Neuronal stem cell (in vitro differentiated cells): ENCODE measurements at regions not wholly inside any gene's neighbourhood (a gene's known extent, or its start where the extent isn't known, plus 50 kb on each side); places are given as distances from the start of the nearest gene placed in this dataset.
A peak's percentile ranks its signal among the peaks of the same experiment; 100 is the strongest.

Source experiments
- DNase-seq: peaks from one replicate; pipeline ENCODE4 v3.0.0-alpha.2; 2013; ENCODE audit warnings: low spot score
- H2AFZ ChIP-seq: one replicate; pipeline ENCODE4 v1.6.1; 2013; ENCODE audit warnings: mild to moderate bottlenecking, low read length, inconsistent platforms
- H2AK5ac ChIP-seq: 2 replicates; pipeline ENCODE4 v1.6.1; 2013; ENCODE audit warnings: low read depth, mild to moderate bottlenecking, inconsistent platforms, low read length, moderate library complexity, mixed read lengths
- H2BK120ac ChIP-seq: 2 replicates; pipeline ENCODE4 v1.6.1; 2013; ENCODE audit warnings: low read depth, mild to moderate bottlenecking, inconsistent platforms, low read length, moderate library complexity, mixed read lengths
- H2BK12ac ChIP-seq: one replicate; pipeline ENCODE4 v1.6.1; 2013; ENCODE audit warnings: low read length, inconsistent platforms
- H2BK15ac ChIP-seq: 2 replicates; pipeline ENCODE4 v1.6.1; 2013; ENCODE audit warnings: mild to moderate bottlenecking, low read length, inconsistent platforms, mixed read lengths
- H2BK5ac ChIP-seq: one replicate; pipeline ENCODE4 v1.6.1; 2013; ENCODE audit warnings: inconsistent platforms, mild to moderate bottlenecking, low read length, moderate library complexity
- H3K14ac ChIP-seq: one replicate; pipeline ENCODE4 v1.6.1; 2013; ENCODE audit warnings: low read length, inconsistent platforms
- H3K18ac ChIP-seq: 2 replicates; pipeline ENCODE4 v1.6.1; 2013; ENCODE audit warnings: low read length, inconsistent platforms
- H3K23ac ChIP-seq: 2 replicates; pipeline ENCODE4 v1.6.1; 2013; ENCODE audit warnings: low read depth, mild to moderate bottlenecking, mixed read lengths, low read length, inconsistent platforms; ENCODE audit not compliant: poor library complexity
- H3K27ac ChIP-seq: replicated peaks from 3 replicates; pipeline ENCODE4 v1.5.1; 2013; ENCODE audit warnings: low read length, inconsistent platforms
- H3K27me3 ChIP-seq, 3 experiments: 2 replicates each; pipeline ENCODE4 v1.6.1; 2013; ENCODE audit warnings: low read length in 3 of 3, mild to moderate bottlenecking in 2 of 3, inconsistent platforms in 1 of 3, low read depth in 1 of 3, mixed read lengths in 1 of 3, moderate library complexity in 1 of 3; ENCODE audit not compliant: control insufficient read depth in 3 of 3, insufficient read depth in 3 of 3
- H3K36me3 ChIP-seq, 2 donors: replicated peaks in 1 of 2; 2 replicates each; pipeline ENCODE4 v1.6.1; 2013; ENCODE audit warnings: low read length in 2 of 2; ENCODE audit not compliant: control insufficient read depth in 2 of 2, insufficient read depth in 2 of 2
- H3K4ac ChIP-seq: 2 replicates; pipeline ENCODE4 v1.6.1; 2013; ENCODE audit warnings: inconsistent platforms, mild to moderate bottlenecking, low read length, moderate library complexity
- H3K4me1 ChIP-seq, 2 donors: 1 replicate in 1 of 2; 2 replicates in 1 of 2; pipeline ENCODE4 v1.6.1; 2013; ENCODE audit warnings: low read length in 2 of 2, low read depth in 1 of 2; ENCODE audit not compliant: control insufficient read depth in 2 of 2, insufficient read depth in 1 of 2
- H3K4me2 ChIP-seq: one replicate; pipeline ENCODE4 v1.6.1; 2013; ENCODE audit warnings: mild to moderate bottlenecking, low read length, inconsistent platforms; ENCODE audit not compliant: insufficient read depth, poor library complexity, severe bottlenecking
- H3K4me3 ChIP-seq, 2 donors: 2 replicates each; pipeline ENCODE4 v1.5.1; 2013; ENCODE audit warnings: low read length in 2 of 2, mild to moderate bottlenecking in 2 of 2, inconsistent platforms in 1 of 2, moderate library complexity in 1 of 2
- H3K79me1 ChIP-seq: one replicate; pipeline ENCODE4 v1.6.1; 2013; ENCODE audit warnings: low read depth, mild to moderate bottlenecking, inconsistent platforms, low read length, moderate library complexity
- H3K9ac ChIP-seq: one replicate; pipeline ENCODE4 v1.6.1; 2013; ENCODE audit warnings: mild to moderate bottlenecking, low read depth, low read length, inconsistent platforms; ENCODE audit not compliant: poor library complexity
- H3K9me3 ChIP-seq, 2 donors: replicated peaks in 1 of 2; 2 replicates each; pipeline versions ENCODE3 to v1.6.1; 2013; ENCODE audit warnings: low read length in 2 of 2, mild to moderate bottlenecking in 2 of 2, inconsistent platforms in 1 of 2, low read depth in 1 of 2, mixed read lengths in 1 of 2, moderate library complexity in 1 of 2; ENCODE audit not compliant: control insufficient read depth in 2 of 2, insufficient read depth in 1 of 2
- H4K8ac ChIP-seq: one replicate; pipeline ENCODE4 v1.6.1; 2013; ENCODE audit warnings: low read depth, mild to moderate bottlenecking, inconsistent platforms, low read length, moderate library complexity
- H4K91ac ChIP-seq: one replicate; pipeline ENCODE4 v1.6.1; 2013; ENCODE audit warnings: low read length, low read depth, mild to moderate bottlenecking, inconsistent platforms; ENCODE audit not compliant: poor library complexity
- WGBS, 2 donors: extraction: QIAGEN DNeasy Blood & Tissue Kit; methylation state at CpG; one replicate each; pipeline ENCODE4 v1.1.7; 2013; ENCODE audit warnings: missing lambda C conversion rate in 2 of 2, mixed read lengths in 1 of 2; ENCODE audit not compliant: insufficient read length in 2 of 2, insufficient replicate concordance in 1 of 2; ENCODE audit errors: extremely low coverage in 2 of 2; 5-methylcytosine and 5-hydroxymethylcytosine counted together

DNA sequence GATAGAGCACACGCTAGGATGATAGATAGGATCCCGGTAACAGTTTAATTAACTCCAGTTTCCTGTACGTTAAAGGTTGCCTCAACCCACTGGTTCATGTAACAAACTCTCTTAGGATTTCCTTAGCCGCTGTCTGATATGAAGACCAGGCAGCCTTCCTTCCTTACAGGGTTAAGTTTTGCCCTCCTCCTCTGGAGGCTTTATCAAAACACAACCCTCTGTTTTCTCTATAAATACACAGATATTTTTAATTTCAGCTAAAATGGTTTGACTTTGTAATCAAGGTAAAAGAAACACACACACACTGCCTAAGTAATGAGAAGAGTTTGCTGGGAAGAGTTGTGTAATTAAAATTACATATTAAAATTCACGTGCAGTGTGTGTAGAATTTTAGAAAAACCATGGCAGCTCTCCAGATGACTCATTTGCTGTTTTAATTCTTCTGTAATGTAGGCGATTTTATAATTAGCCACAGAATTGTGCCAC is 369.8 kb downstream of the CSNK1G3 start:
- Histone ChIP-seq H3K18ac (no peak overlapping the region), H3K9ac (no peak overlapping the region), H4K91ac (no peak overlapping the region), H2BK15ac (no peak overlapping the region), H4K8ac (no peak overlapping the region), H3K9me3 (peaks cover 0 to 4% of the 10 kb centered on the region in 2 donors), H2BK120ac (no peak overlapping the region), H2AK5ac (no peak overlapping the region), H3K27ac (no peak overlapping the region), H2BK12ac (no peak overlapping the region), H3K79me1 (no peaks in the 10 kb centered on the region), H2AFZ (peak overlapping the region; percentile 52), H3K27me3 (no peaks in the 10 kb centered on the region), H3K4ac (no peak overlapping the region), H2BK5ac (no peak overlapping the region), H3K4me1 (peaks cover 3 to 11% of the 10 kb centered on the region in 2 donors), H3K14ac (no peak overlapping the region), H3K4me3 (no peak overlapping the region), H3K36me3 (no peaks in the 10 kb centered on the region), H3K23ac (no peak overlapping the region), H3K4me2 (no peak overlapping the region)
- no CpG with 5 or more reads among the region's 6 CpGs for WGBS, 2 donors
- DNase-seq, result no peak

DNA sequence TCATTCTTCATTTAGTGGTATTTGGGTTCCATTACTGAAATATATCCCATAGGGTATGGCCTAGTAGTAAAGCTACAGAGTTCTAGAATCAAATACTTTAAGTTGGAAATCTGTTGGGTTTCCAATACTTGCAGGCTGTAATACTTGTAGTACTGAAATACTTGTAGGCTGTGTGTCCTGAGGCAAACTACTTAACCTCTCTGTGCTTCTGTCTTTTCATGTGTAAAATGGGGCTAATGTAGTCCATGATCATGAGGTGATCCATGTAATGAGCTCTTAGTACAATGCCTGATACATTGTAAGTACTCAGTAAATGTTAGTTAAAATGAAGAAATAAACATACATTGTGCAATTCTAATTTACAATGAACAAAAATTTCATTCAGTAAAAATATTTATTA is 368.9 kb downstream of the CSNK1G3 start:
- Histone ChIP-seq H3K27me3 (no peaks in the 10 kb centered on the region), H2AK5ac (no peak overlapping the region), H4K91ac (no peak overlapping the region), H2BK120ac (no peak overlapping the region), H3K4me1 (peaks cover 7 to 21% of the 10 kb centered on the region in 2 donors), H3K4me2 (no peak overlapping the region), H3K18ac (no peak overlapping the region), H3K14ac (no peak overlapping the region), H2BK5ac (no peak overlapping the region), H3K79me1 (no peaks in the 10 kb centered on the region), H3K9me3 (no peaks in the 10 kb centered on the region), H3K4ac (no peak overlapping the region), H2BK15ac (no peak overlapping the region), H2BK12ac (no peak overlapping the region), H2AFZ (no peak overlapping the region), H3K9ac (no peak overlapping the region), H3K4me3 (no peak overlapping the region), H3K36me3 (no peaks in the 10 kb centered on the region), H4K8ac (no peak overlapping the region), H3K23ac (no peak overlapping the region), H3K27ac (no peak overlapping the region)
- no peak for DNase-seq

DNA sequence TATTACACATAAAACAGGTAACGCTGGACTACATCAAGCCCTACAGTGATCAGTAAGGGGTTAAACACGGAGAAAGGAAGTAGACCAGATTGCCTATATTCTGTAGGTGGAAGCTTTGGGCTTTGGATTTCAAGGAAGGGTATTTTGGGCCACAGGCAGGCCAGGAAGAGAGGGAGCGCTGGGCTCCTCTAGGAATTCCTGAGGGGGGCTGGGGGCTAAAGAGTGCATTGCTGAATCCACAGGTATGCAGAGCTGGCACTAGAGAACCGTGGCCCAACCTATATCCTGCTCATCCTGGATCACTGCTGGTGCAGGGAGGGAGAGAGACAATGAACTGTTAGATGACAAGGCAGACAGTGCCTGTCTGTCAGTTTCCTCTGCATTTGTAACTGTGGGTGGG is 367.1 kb downstream of the CSNK1G3 start:
- Histone ChIP-seq H2AK5ac (no peak overlapping the region), H2BK15ac (no peak overlapping the region), H3K27me3 (no peaks in the 10 kb centered on the region), H3K14ac (no peak overlapping the region), H3K4ac (no peak overlapping the region), H2AFZ (peak overlapping the region; percentile 55), H3K9ac (no peak overlapping the region), H2BK5ac (no peak overlapping the region), H3K4me3 (no peak overlapping the region), H3K9me3 (no peaks in the 10 kb centered on the region), H3K79me1 (no peaks in the 10 kb centered on the region), H2BK120ac (no peak overlapping the region), H4K8ac (no peak overlapping the region), H3K23ac (no peak overlapping the region), H3K27ac (no peak overlapping the region), H3K4me2 (no peak overlapping the region), H2BK12ac (no peak overlapping the region), H3K36me3 (no peaks in the 10 kb centered on the region), H3K4me1 (peaks cover 10 to 36% of the 10 kb centered on the region in 2 donors), H4K91ac (no peak overlapping the region), H3K18ac (no peak overlapping the region)
- DNase-seq, result no peak
- WGBS, 2 donors, result no CpG with 5 or more reads among the region's 4 CpGs

DNA sequence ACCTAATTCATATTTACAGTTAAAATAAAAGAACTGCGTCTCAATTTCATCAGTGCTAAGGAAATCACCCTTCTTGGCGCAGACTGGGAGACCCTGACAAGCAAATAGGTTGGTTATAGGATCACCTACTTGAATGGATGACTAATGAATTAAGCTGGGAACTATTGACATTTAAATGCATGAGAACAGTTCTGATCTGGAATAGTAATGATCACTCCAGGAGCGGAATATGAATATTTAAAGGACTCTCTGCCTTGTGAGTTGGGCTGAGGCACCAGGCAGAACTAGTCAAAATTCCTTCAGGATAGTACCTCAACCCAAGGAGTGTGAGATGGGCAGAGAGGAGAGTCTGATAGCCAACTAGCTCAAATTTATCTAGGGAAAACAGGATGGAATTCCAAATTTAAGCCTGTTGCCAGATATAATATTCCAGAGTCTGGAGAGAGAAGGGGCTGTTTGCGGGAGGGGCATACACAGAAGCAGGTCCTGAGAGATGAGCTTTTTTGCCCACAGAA is 364.4 kb downstream of the CSNK1G3 start:
- H3K14ac ChIP-seq, result no peak overlapping the region
- WGBS, 2 donors, result no CpG with 5 or more reads among the region's 4 CpGs
- peaks cover 13 to 47% of the 10 kb centered on the region in 2 donors for H3K4me1 ChIP-seq

More for the DNA sequence above, 364.4 kb downstream of the CSNK1G3 start:
- no peak overlapping the region for H2BK120ac ChIP-seq
- H3K23ac ChIP-seq, result no peak overlapping the region
- H3K79me1 ChIP-seq, result no peaks in the 10 kb centered on the region
- H2BK12ac ChIP-seq, result no peak overlapping the region
- no peak overlapping the region for H3K18ac ChIP-seq
- H3K4ac ChIP-seq, result no peak overlapping the region
- no peaks in the 10 kb centered on the region for H3K36me3 ChIP-seq
- H3K9me3 ChIP-seq, result no peaks in the 10 kb centered on the region
- H4K91ac ChIP-seq, result no peak overlapping the region
- H2AFZ ChIP-seq, result peak overlapping the region; percentile 73
- H2AK5ac ChIP-seq, result no peak overlapping the region
- no peak overlapping the region for H3K4me2 ChIP-seq
- no peak overlapping the region for H4K8ac ChIP-seq
- no peak for DNase-seq
- no peak overlapping the region for H2BK15ac ChIP-seq
- no peak overlapping the region for H3K4me3 ChIP-seq
- H3K27ac ChIP-seq, result peak overlapping the region; percentile 85
- no peaks in the 10 kb centered on the region for H3K27me3 ChIP-seq
- no peak overlapping the region for H3K9ac ChIP-seq
- no peak overlapping the region for H2BK5ac ChIP-seq
